GM21529 (cell line): ENCODE measurements at regions not wholly inside any gene's neighbourhood (a gene's known extent, or its start where the extent isn't known, plus 50 kb on each side); places are given as distances from the start of the nearest gene placed in this dataset.
"Not testable (repeated sequence)": the region's sequence is repeated elsewhere in the genome, so short reads cannot be mapped to it uniquely, and the experiment has no call there.

Source experiments
- ATAC-seq: cut with Tn5 transposase; IDR thresholded peaks from one replicate; pipeline ENCODE4 v1.9.1; 2021; ENCODE audit not compliant: unreplicated experiment

GRCh38 chr13:65841156-65841555 lies 1389.0 kb downstream of the PCDH9 start:
- no peak for ATAC-seq

DNA sequence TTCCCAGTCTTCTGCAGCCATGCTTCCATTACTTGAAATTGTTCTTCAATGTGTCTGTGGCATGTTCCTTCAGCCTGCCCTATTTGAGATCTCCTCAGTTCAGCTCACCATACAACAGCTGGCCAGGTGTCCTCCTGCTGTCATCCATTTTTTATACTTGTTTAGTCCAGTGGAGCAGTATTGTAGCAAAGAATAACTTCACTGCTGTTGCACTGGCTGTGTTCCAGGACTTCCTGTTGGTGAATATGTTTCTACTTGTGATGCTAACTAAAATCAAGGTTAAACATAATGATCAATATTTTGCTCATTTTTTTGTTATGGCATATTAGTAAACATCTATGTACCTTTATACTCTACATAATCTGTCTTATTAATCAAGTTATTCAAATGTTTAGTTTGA lies 1394.1 kb downstream of the PCDH9 start:
- ATAC-seq, result no peak

DNA sequence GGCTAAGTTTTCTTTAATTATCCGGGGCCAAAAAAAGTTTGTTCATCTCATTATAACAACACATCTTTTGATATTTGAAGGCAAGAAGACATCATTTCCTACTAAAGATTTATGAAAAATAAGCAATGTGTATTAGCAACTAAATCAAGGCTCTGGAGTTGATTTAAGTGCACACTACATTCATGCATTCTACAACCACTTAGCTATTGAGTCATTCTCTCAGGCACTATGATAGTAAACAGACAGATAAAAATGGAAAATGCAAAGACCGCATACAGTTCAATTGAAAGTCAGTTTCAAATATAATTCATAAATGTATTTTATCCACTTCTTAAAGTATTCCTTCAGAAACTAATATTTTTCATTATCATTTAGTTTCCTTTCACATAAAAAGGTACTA lies 1395.2 kb downstream of the PCDH9 start:
- no peak for ATAC-seq

DNA sequence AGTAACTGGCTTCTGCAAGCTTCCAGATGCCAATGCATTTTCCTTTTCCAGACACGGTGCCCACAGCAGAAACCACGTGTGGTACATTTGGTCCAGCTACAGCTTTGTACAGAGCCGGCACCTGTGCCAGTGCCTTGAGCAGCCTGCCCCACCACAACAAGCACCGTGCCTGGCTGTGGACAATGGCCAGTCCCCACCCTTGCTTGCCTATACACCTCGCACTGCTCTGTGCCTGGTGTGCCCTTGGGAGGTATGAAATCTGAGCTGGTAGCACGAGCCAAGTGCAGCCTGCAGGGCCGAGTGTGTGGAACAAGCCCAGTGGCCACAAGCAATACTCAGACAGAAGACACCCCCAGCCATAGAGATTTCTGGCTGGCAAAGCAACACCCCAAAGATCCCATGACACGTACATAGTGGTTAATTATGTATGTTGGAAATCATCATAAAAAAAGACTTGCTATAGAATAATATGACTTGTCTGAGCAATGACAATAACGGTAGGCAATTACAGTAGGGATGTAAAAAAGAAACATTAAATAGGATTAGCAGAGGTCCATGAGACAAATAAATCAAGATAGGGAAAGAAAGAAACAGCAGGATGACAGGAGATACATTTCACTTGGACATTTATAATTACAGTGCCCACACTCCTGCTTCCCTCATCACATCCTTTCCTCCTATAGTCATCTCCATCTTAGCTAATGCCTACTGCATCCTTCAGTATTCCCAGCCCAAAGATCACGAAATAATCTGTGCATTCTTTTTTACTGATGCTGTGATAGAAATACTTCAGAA lies 1399.5 kb downstream of the PCDH9 start:
- ATAC-seq, result no peak

DNA sequence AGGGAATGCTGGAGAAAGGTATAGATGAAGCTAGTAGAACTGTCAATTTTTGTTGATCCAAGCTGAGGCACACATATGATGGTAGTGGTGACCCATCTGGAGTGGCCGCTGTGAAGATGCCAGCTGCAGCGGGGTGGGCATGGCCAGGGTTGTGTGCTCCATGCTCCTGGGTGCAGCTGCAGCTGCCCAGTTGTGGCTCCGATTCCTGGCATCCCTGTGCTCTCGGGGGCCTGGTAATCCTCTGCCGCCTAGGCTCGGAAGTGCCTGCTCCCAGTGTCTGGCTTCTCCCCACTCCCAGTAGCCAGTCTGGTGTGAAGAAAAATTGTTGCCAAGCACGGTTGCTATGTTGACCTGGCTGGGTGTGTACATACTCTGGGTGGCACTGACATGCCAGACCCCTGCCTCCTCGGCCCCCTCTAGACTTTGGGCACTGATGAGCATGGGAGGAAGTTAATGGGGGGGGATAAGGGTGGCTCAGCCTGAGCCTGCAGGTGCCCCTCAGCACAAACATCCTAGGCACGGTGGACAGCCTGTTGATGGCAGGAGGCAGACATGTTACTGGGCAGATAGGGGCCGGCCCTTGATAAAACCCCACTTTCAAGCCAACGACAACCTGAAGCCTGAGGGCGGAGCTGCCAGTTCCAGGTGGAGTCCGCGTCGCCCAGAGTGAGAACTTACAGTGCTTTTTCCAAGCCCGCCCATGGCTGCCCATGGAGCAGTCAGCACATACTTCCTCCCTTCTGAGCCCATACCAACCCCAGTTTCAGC lies 1400.7 kb downstream of the PCDH9 start:
- ATAC-seq, result no peak

DNA sequence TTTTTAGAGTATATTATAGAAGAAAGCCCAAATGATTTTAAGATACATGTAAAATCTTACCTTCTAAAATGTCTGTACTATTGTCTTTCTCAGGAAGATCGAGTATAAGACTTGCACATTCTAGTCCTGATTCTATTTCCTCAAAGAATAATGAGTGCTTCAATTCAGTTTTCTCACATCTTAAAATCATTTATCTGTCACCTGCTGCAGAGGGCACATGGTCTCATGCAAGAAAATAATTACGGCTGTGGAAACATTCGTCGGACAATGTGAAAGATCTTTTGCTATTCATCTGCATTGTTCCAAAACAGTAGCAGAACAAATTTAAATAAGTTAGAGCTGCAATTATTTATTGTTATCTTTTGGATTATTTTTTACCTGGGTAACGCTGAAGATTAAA lies 1403.5 kb downstream of the PCDH9 start:
- ATAC-seq, result no peak

DNA sequence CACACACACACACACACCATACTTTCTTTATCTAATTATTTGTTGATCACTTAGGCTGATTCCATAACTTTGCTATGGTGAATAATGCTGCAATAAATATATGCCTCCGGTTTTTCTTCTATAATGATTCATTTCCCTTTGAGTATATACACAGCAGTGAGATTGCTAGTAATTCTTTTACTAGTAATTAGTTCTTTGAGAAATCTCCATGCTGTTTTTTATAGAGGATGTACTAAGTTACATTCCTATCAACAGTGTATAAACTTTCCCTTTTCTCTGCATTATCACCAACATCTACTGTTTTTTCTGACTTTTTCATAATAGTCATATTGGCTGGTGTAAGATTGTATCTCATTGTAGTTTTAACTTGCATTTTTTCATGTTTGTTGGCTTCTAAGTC lies 1405.1 kb downstream of the PCDH9 start:
- ATAC-seq, result no peak

GRCh38 chr13:65808061-65808460 lies 1422.1 kb downstream of the PCDH9 start:
- ATAC-seq, result no peak

- ATAC-seq, result no peak
These were observed 1426.4 kb downstream of the PCDH9 start for GRCh38 chr13:65803530-65804392.

GRCh38 chr13:65789815-65790214 lies 1440.3 kb downstream of the PCDH9 start:
- no peak for ATAC-seq

DNA sequence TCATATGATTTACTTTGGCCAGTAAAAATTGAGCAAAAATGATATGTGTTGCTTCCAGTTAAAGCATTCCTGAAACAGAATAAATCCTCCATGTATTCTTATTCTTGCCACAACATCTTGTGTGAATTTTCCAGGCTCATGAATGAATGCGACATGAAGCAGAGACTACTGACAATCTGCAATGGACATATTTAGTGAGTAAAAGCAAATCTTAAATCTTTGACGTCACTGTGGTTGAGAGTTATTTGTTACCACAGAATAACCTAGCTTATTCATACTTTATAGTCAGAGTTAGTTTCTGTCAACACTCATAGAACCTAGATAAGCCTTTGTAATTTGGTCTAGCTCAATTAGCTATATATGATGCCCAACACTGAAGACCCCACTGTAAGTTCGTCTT lies 1443.1 kb downstream of the PCDH9 start:
- ATAC-seq, result no peak

DNA sequence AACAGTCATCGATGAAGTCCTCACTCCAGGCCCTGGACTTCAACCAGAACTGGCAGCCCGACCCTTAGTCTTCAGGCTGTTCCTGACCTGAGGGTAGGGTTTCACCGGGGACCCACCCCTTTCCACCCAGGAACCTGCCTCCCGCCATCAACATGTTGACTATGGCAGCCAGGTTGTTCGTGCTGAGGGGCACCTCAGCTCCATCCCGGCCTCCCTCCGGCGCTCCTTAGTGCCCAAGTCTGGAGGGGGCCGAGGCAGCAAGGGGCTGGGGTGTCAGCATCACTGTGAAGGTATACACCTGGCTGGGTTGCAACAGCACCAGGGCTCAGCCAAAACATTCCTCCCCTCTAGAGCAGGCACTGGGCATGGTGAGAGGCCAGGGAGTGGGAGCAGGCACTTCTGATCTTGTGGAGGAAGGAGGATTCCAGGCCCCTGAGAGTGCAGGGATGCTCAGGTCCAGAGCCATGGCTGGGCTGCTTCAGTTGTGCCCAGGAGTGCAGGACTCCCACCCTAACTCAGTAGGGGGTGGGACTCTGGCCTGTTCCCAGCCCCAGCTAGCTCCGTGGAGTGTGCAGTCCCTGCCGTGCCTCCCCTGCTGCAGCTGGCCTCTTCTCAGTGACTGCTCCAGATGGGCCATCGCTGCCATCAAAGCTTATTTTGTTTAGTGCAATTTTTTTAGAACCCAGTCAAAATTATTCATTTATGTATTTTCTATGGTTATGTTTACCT lies 1445.9 kb downstream of the PCDH9 start:
- ATAC-seq, result no peak

GRCh38 chr13:65783383-65783782 lies 1446.8 kb downstream of the PCDH9 start:
- no peak for ATAC-seq

GRCh38 chr13:65771704-65772313 lies 1458.3 kb downstream of the PCDH9 start:
- not testable (repeated sequence) for ATAC-seq

DNA sequence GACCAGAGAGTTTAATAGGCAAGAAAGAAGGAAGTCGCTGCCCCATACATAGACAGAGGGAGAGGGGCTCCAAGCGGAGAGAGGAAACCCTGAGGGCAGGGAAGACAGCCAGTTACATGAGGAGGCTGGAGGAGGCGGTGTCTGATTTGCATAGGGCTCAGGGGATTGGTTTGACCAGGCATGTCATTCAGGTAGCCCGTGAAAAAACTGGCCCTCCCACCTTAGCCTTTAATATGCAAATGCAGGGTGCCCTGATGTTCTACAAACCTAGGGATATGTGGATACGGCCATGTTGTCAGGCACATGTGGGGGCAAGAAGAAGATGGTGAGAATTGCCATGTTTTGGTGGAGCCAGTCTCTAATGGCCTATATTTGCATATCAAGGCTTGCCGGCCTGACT lies 1461.6 kb downstream of the PCDH9 start:
- no peak for ATAC-seq

GRCh38 chr13:65763811-65764210 lies 1466.3 kb downstream of the PCDH9 start:
- ATAC-seq, result no peak

- ATAC-seq, result no peak
These were observed 1468.1 kb downstream of the PCDH9 start for GRCh38 chr13:65762012-65762411.

DNA sequence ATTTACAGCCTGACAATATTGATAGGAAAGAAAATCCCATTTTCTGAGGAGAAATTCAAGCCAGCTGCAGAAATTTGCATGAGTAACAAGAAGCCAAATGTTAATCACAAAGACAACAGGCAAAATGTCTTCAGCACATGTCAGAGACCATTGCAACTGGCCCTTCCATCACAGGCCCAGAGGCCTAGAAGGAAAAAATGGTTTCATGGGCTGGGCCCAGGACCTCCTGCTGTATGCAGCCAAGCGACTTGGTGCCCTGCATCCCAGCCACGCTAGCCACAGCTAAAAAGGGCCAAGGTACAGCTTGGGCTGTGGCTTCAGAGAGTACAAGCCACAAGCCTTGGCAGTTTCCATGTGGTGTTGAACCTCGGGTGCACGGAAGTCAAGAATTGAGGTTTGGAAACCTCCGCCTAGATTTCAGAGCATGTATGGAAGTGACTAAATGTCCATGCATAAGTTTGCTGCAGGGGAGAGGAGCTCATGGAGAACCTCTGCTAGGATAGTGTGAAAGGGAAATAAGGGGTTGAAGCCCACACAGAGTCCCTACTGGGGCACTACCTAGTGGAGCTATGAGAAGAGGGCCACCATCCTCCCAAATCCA lies 1474.0 kb downstream of the PCDH9 start:
- no peak for ATAC-seq

GRCh38 chr13:65748227-65748626 lies 1481.9 kb downstream of the PCDH9 start:
- no peak for ATAC-seq

GRCh38 chr13:65746406-65746921 lies 1483.7 kb downstream of the PCDH9 start:
- no peak for ATAC-seq
